Hepatocyte (in vitro differentiated cells): ENCODE measurements at regions not wholly inside any gene's neighbourhood (a gene's known extent, or its start where the extent isn't known, plus 50 kb on each side); places are given as distances from the start of the nearest gene placed in this dataset.

Experiments
- EZH2 ChIP-seq: fragments of 200-600 bp; sonication (generic); IDR thresholded peaks from 2 replicates; pipeline ENCODE4 v1.6.1; 2016; ENCODE audit warnings: antibody characterized with exemption, mild to moderate bottlenecking, borderline replicate concordance
- TF ChIP-seq, protein P1 (sequence below): fragments of 200-600 bp; sonication (generic); IDR thresholded peaks from 2 replicates; pipeline ENCODE4 v1.5.1; 2016; ENCODE audit warnings: antibody characterized with exemption, mild to moderate bottlenecking; ENCODE audit not compliant: poor library complexity

DNA sequence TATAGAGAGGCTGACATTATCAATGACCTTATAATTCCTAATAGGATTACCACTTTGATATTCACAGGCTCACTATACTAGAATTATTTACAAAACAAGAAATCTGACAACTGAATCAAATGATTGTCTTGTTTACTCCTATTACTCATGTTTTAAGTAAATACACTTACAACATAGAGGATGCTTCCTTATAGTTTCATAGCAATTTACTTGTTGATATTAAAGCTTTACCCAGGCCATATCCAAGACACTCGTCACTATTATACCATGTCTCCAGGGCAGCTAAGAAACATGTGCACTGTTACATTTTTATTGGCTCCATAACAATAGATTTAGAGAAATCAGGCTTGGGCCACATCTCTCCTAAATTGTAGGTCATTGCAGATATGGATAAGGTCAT is 276.9 kb downstream of the HGF start:
- TF ChIP-seq, protein P1, sequence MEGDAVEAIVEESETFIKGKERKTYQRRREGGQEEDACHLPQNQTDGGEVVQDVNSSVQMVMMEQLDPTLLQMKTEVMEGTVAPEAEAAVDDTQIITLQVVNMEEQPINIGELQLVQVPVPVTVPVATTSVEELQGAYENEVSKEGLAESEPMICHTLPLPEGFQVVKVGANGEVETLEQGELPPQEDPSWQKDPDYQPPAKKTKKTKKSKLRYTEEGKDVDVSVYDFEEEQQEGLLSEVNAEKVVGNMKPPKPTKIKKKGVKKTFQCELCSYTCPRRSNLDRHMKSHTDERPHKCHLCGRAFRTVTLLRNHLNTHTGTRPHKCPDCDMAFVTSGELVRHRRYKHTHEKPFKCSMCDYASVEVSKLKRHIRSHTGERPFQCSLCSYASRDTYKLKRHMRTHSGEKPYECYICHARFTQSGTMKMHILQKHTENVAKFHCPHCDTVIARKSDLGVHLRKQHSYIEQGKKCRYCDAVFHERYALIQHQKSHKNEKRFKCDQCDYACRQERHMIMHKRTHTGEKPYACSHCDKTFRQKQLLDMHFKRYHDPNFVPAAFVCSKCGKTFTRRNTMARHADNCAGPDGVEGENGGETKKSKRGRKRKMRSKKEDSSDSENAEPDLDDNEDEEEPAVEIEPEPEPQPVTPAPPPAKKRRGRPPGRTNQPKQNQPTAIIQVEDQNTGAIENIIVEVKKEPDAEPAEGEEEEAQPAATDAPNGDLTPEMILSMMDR = no peak
- no peak for TF ChIP-seq EZH2
